HepG2 (cell line): ENCODE measurements at regions not wholly inside any gene's neighbourhood (a gene's known extent, or its start where the extent isn't known, plus 50 kb on each side); places are given as distances from the start of the nearest gene placed in this dataset.
"Not testable (repeated sequence)": the region's sequence is repeated elsewhere in the genome, so short reads cannot be mapped to it uniquely, and the experiment has no call there.

Experiments used
- ATAC-seq: fragments of 200-7000 bp; cut with Tn5 transposase; 3 replicates; pipeline ENCODE4 v1.9.1; 2020; ENCODE audit warnings: mild to moderate bottlenecking, moderate library complexity
- BruUV-seq: library from RNA; stranded (reverse); fragments of 400-500 nt; replicated peaks from 2 replicates; lab custom pipeline; 2021; lab: Mats Ljungman, UMichigan
- CTCF ChIA-PET: fragments of 300-600 bp; formaldehyde crosslinking; extraction: SDS; loops from one replicate; lab custom pipeline; 2021; ENCODE audit warnings: low total read pairs, inconsistent platforms, low intra/inter-chr PET ratio; lab: Yijun Ruan, JAX
- POLR2A ChIA-PET: fragments of 350-600 bp; sonication (Branson Sonifier 250); formaldehyde crosslinking; loops from one replicate; lab custom pipeline; 2020; ENCODE audit warnings: antibody characterized with exemption, inconsistent platforms; lab: Yijun Ruan, JAX
- DNase-seq: peaks from one replicate; pipeline ENCODE4 v3.0.0-alpha.2; 2015; ENCODE audit warnings: low spot score
- FAIRE-seq: peaks from 3 replicates; lab custom pipeline; 2011; peaks lifted over from hg19 to GRCh38; lab: Jason Lieb, UNC
- H2AFZ ChIP-seq: one replicate; pipeline ENCODE4 v1.6.1; 2011; ENCODE audit warnings: low read length, inconsistent platforms
- H3K27ac ChIP-seq: fragments of 300-600 bp; 3 replicates; pipeline ENCODE4 v1.8.0; 2011; ENCODE audit warnings: mixed run types, mild to moderate bottlenecking, mixed read lengths, low read length, inconsistent platforms; ENCODE audit not compliant: insufficient read depth; ENCODE audit errors: extremely low read length
- H3K27me3 ChIP-seq, 2 experiments: fragments of 200-600 bp in 1 of 2; 2 replicates in 1 of 2; 3 replicates in 1 of 2; pipeline versions ENCODE4 v1.6.0 to v1.8.0; 2011; ENCODE audit warnings: low read length in 2 of 2, mild to moderate bottlenecking in 2 of 2, moderate library complexity in 2 of 2, inconsistent platforms in 1 of 2; ENCODE audit not compliant: insufficient read depth in 2 of 2, control insufficient read depth in 1 of 2
- H3K36me3 ChIP-seq, 2 experiments: fragments of 200-600 bp in 1 of 2; replicated peaks in 1 of 2; 2 replicates in 1 of 2; 3 replicates in 1 of 2; pipeline versions ENCODE4 v1.5.1 to v1.8.0; 2011; ENCODE audit warnings: low read length in 2 of 2, inconsistent platforms in 1 of 2; ENCODE audit not compliant: insufficient read depth in 2 of 2, control insufficient read depth in 1 of 2
- H3K4me1 ChIP-seq: 2 replicates; pipeline ENCODE4 v1.5.1; 2012; ENCODE audit warnings: low read length, inconsistent platforms; ENCODE audit not compliant: insufficient read depth
- H3K4me2 ChIP-seq: 2 replicates; pipeline ENCODE4 v1.6.0; 2011; ENCODE audit warnings: low read depth, low read length, inconsistent platforms
- H3K4me3 ChIP-seq, 3 experiments: fragments of 200-600 bp in 1 of 3; sonication (generic), shearing (Covaris generic) in 1 of 3; replicated peaks in 1 of 3; 2 replicates each; pipeline ENCODE4 v1.5.1; 2011 to 2016; ENCODE audit warnings: low read length in 3 of 3, inconsistent platforms in 2 of 3, low read depth in 2 of 3, mild to moderate bottlenecking in 2 of 3, control low read depth in 1 of 3, mixed read lengths in 1 of 3; ENCODE audit not compliant: insufficient read depth in 1 of 3
- H3K79me2 ChIP-seq: one replicate; pipeline ENCODE4 v1.6.1; 2011; ENCODE audit warnings: low read length, inconsistent platforms; ENCODE audit not compliant: insufficient read depth
- H3K9ac ChIP-seq: 2 replicates; pipeline ENCODE4 v1.6.0; 2011; ENCODE audit warnings: mild to moderate bottlenecking, low read depth, low read length, inconsistent platforms; ENCODE audit not compliant: insufficient read depth
- H3K9me3 ChIP-seq: 2 replicates; pipeline ENCODE4 v1.5.1; 2012; ENCODE audit warnings: mild to moderate bottlenecking, low read length
- H4K20me1 ChIP-seq: 2 replicates; pipeline ENCODE4 v1.6.0; 2011; ENCODE audit warnings: inconsistent platforms, mild to moderate bottlenecking, low read length, moderate library complexity; ENCODE audit not compliant: insufficient read depth
- KAT7 ChIP-seq: IDR thresholded peaks from 2 replicates; pipeline ENCODE4 v1.6.1; 2018; ENCODE audit warnings: borderline replicate concordance, missing compliant biosample characterization
- KMT2A ChIP-seq: sonication (generic); formaldehyde crosslinking; IDR thresholded peaks from 2 replicates; pipeline ENCODE4 v1.4.0; 2020; ENCODE audit warnings: missing genetic modification reagents
- MTF1 ChIP-seq: sonication (generic); formaldehyde crosslinking; IDR thresholded peaks from 2 replicates; pipeline ENCODE4 v1.5.0; 2020; ENCODE audit warnings: missing genetic modification reagents
- RARG ChIP-seq: sonication (generic); formaldehyde crosslinking; IDR thresholded peaks from 2 replicates; pipeline ENCODE4 v1.4.0; 2020; ENCODE audit warnings: low read depth, mild to moderate bottlenecking, missing genetic modification reagents
- SP2 ChIP-seq: sonication (generic); formaldehyde crosslinking; IDR thresholded peaks from 2 replicates; pipeline ENCODE4 v1.5.1; 2020; ENCODE audit warnings: mild to moderate bottlenecking, missing genetic modification reagents
- ZNF17 ChIP-seq: sonication (generic); formaldehyde crosslinking; IDR thresholded peaks from 2 replicates; pipeline ENCODE4 v1.5.0; 2020; ENCODE audit warnings: mild to moderate bottlenecking, missing genetic modification reagents
- ZNF24 ChIP-seq: fragments of 450-650 bp; IDR thresholded peaks from 2 replicates; pipeline ENCODE4 v1.6.1; 2017; ENCODE audit warnings: antibody characterized with exemption, mild to moderate bottlenecking
- ZNF335 ChIP-seq: sonication (generic); formaldehyde crosslinking; IDR thresholded peaks from 2 replicates; pipeline ENCODE4 v1.4.0; 2020; ENCODE audit warnings: missing genetic modification reagents
- ZNF605 ChIP-seq: sonication (generic); formaldehyde crosslinking; IDR thresholded peaks from 2 replicates; pipeline ENCODE4 v1.8.0; 2022; ENCODE audit warnings: mild to moderate bottlenecking, missing genetic modification reagents
- ZNF776 ChIP-seq: sonication (generic); formaldehyde crosslinking; IDR thresholded peaks from 2 replicates; pipeline ENCODE4 v1.4.0; 2020; ENCODE audit warnings: mild to moderate bottlenecking, missing genetic modification reagents
- ZNF883 ChIP-seq: sonication (generic); formaldehyde crosslinking; IDR thresholded peaks from 2 replicates; pipeline ENCODE4 v1.5.1; 2020; ENCODE audit warnings: mild to moderate bottlenecking, missing genetic modification reagents; ENCODE audit errors: not compliant biosample characterization
- ZSCAN29 ChIP-seq: sonication (generic); formaldehyde crosslinking; conservative IDR thresholded peaks from 2 replicates; pipeline ENCODE4 v1.4.0; 2020; ENCODE audit warnings: mild to moderate bottlenecking, missing genetic modification reagents
- WGBS: methylation state at CpG from one replicate; pipeline ENCODE4 v1.1.6; 2017; ENCODE audit warnings: low lambda C conversion rate; 5-methylcytosine and 5-hydroxymethylcytosine counted together
- in situ Hi-C: cut with HindIII; loops from 2 replicates; pipeline ENCODE4 v1.10.0; 2017; ENCODE audit warnings: low pct_unique_long_range_greater_than_20kb; ENCODE audit not compliant: extremely low pct_ligation_motif_present
- intact Hi-C: fragments of 100-400 bp; cut with micrococcal nuclease; formaldehyde crosslinking; loops from one replicate; pipeline ENCODE4 v1.10.0; 2022; ENCODE audit not compliant: unreplicated experiment
- TF ChIP-seq, protein P1 (sequence below): sonication (generic); formaldehyde crosslinking; IDR thresholded peaks from 2 replicates; pipeline ENCODE4 v1.4.0; 2020; ENCODE audit warnings: mild to moderate bottlenecking, missing genetic modification reagents
- TF ChIP-seq, protein P2 (sequence below): IDR thresholded peaks from 2 replicates; pipeline ENCODE4 v1.6.1; 2018; ENCODE audit warnings: missing genetic modification reagents, mild to moderate bottlenecking, missing compliant biosample characterization
- TF ChIP-seq, protein P3 (sequence below): sonication (generic); formaldehyde crosslinking; IDR thresholded peaks from 2 replicates; pipeline ENCODE4 v1.5.1; 2020; ENCODE audit warnings: mild to moderate bottlenecking, moderate library complexity, missing genetic modification reagents

DNA sequence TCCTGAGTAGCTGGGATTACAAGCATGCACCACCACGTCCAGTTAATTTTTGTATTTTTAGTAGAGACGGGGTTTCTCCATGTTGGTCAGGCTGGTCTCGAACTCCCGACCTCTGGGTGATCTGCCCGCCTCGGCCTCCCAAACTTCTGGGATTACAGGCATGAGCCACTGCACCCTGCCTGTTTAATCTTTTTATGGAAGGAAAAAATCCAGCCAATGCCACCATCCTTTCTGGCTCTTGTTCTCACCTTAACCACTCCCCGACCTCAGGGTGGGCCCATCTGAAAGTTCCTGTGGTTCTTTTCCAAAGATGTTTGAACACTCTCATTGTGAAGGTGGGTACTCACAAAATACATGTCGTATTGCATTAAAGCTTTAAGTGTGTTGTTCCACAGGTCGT lies 336.2 kb downstream of the TCERG1L start:
- intact Hi-C loops, H3K4me3 ChIP-seq, DNase-seq, in situ Hi-C loops, H3K27ac ChIP-seq, H3K79me2 ChIP-seq, FAIRE-seq, CTCF ChIA-PET, H3K4me2 ChIP-seq, H3K9ac ChIP-seq, H3K36me3 ChIP-seq, H4K20me1 ChIP-seq, H3K9me3 ChIP-seq, H3K4me1 ChIP-seq, BruUV-seq, POLR2A ChIA-PET, ATAC-seq, H3K27me3 ChIP-seq, H2AFZ ChIP-seq: not testable (repeated sequence)
- 32% methylated on average over 9 of the region's 9 CpGs for whole genome bisulfite sequencing

DNA sequence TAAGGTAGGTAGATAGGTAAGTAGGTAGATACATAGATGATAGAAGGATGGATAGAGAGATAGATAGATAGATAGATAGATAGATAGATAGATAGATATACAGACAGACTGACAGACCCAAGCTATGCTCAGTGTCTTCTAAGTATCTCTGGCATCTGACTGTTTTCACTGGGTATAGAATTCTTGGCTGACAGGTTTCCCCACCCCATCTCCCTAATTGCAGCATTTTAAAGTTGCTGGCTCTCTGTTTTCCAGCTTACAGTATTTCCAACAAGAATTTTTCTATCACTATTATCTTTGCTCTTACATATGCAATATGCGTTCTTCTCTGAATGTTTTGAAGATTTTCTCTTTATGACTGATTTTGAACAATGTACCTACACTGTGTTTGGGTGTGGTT lies 328.7 kb downstream of the TCERG1L start:
- Histone ChIP-seq H3K9me3 (no peaks in the 10 kb centered on the region), H3K4me2 (no peak overlapping the region), H3K4me3 (no peak overlapping the region), H3K36me3 (no peaks in the 10 kb centered on the region), H3K27me3 (no peaks in the 10 kb centered on the region; a peak in 2 of 5 replicates), H2AFZ (no peak overlapping the region), H3K27ac (no peak overlapping the region), H3K4me1 (no peaks in the 10 kb centered on the region), H4K20me1 (no peaks in the 10 kb centered on the region)
- in situ Hi-C loops: no loop called here
- 89% methylated on average over 1 of the region's 1 CpG for WGBS
- DNase-seq (no peak), ATAC-seq (no peak)
- POLR2A ChIA-PET: no interaction called here
- CTCF ChIA-PET: no interaction called here
- TF ChIP-seq RARG (CRISPR knock-in tag) (no peak), MTF1 (CRISPR knock-in tag) (no peak), SP2 (no peak), ZNF776 (CRISPR knock-in tag) (no peak), ZNF883 (no peak), ZSCAN29 (CRISPR knock-in tag) (no peak), ZNF605 (CRISPR knock-in tag) (no peak), KAT7 (no peak), ZNF335 (CRISPR knock-in tag) (no peak), ZNF24 (no peak), ZNF17 (no peak), KMT2A (CRISPR knock-in tag) (no peak)
- TF ChIP-seq, protein P1, sequence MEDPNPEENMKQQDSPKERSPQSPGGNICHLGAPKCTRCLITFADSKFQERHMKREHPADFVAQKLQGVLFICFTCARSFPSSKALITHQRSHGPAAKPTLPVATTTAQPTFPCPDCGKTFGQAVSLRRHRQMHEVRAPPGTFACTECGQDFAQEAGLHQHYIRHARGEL (CRISPR knock-in tag): no peak
- TF ChIP-seq, protein P2, sequence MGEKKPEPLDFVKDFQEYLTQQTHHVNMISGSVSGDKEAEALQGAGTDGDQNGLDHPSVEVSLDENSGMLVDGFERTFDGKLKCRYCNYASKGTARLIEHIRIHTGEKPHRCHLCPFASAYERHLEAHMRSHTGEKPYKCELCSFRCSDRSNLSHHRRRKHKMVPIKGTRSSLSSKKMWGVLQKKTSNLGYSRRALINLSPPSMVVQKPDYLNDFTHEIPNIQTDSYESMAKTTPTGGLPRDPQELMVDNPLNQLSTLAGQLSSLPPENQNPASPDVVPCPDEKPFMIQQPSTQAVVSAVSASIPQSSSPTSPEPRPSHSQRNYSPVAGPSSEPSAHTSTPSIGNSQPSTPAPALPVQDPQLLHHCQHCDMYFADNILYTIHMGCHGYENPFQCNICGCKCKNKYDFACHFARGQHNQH (CRISPR knock-in tag): no peak
- TF ChIP-seq, protein P3, sequence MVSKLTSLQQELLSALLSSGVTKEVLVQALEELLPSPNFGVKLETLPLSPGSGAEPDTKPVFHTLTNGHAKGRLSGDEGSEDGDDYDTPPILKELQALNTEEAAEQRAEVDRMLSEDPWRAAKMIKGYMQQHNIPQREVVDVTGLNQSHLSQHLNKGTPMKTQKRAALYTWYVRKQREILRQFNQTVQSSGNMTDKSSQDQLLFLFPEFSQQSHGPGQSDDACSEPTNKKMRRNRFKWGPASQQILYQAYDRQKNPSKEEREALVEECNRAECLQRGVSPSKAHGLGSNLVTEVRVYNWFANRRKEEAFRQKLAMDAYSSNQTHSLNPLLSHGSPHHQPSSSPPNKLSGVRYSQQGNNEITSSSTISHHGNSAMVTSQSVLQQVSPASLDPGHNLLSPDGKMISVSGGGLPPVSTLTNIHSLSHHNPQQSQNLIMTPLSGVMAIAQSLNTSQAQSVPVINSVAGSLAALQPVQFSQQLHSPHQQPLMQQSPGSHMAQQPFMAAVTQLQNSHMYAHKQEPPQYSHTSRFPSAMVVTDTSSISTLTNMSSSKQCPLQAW (CRISPR knock-in tag): no peak
- TF ChIP-seq, all 625 proteins: peak for 0
- FAIRE-seq: no peak
- Histone ChIP-seq H3K9ac (no peak overlapping the region), H3K79me2 (no peaks in the 10 kb centered on the region)
- intact Hi-C loops: no loop called here
- no TSS peak for BruUV-seq
